IMR-90 (cell line): ENCODE measurements at regions not wholly inside any gene's neighbourhood (a gene's known extent, or its start where the extent isn't known, plus 50 kb on each side); places are given as distances from the start of the nearest gene placed in this dataset.

Experiments used
- ATAC-seq: fragments of 200-7000 bp; cut with Tn5 transposase; 2 replicates; pipeline ENCODE4 v1.9.1; 2020; ENCODE audit warnings: low read depth, mild to moderate bottlenecking, moderate library complexity
- BruUV-seq: library from RNA; stranded (reverse); fragments of 400-500 nt; replicated peaks from 2 replicates; lab custom pipeline; 2021; lab: Mats Ljungman, UMichigan
- CTCF ChIA-PET: fragments of 300-600 bp; formaldehyde crosslinking; extraction: SDS; loops from one replicate; lab custom pipeline; 2021; ENCODE audit warnings: antibody characterized with exemption; lab: Yijun Ruan, JAX
- POLR2A ChIA-PET: fragments of 300-600 bp; sonication (Branson Sonifier 250); formaldehyde crosslinking; loops from one replicate; lab custom pipeline; 2022; ENCODE audit warnings: antibody characterized with exemption; ENCODE audit not compliant: unreplicated experiment; lab: Charles Lee
- DNase-seq: peaks from one replicate; pipeline ENCODE4 v3.0.0; 2013
- H2AFZ ChIP-seq: replicated peaks from 2 replicates; pipeline ENCODE3; 2013; ENCODE audit warnings: low read length, mild to moderate bottlenecking; ENCODE audit not compliant: poor library complexity
- H2AK5ac ChIP-seq: 2 replicates; pipeline ENCODE4 v1.6.1; 2013; ENCODE audit warnings: low read depth, low read length, inconsistent platforms
- H2AK9ac ChIP-seq: replicated peaks from 2 replicates; pipeline ENCODE3; 2013; ENCODE audit warnings: mild to moderate bottlenecking, low read depth, low read length, moderate library complexity; ENCODE audit not compliant: poor library complexity
- H2BK120ac ChIP-seq: 2 replicates; pipeline ENCODE4 v1.6.1; 2013; ENCODE audit warnings: low read depth, low read length, inconsistent platforms
- H2BK15ac ChIP-seq: 3 replicates; pipeline ENCODE4 v1.6.1; 2013; ENCODE audit warnings: low read depth, low read length, inconsistent platforms
- H2BK20ac ChIP-seq: 2 replicates; pipeline ENCODE4 v1.6.1; 2013; ENCODE audit warnings: low read depth, mild to moderate bottlenecking, inconsistent platforms, low read length, moderate library complexity
- H2BK5ac ChIP-seq: 2 replicates; pipeline ENCODE4 v1.6.1; 2013; ENCODE audit warnings: mild to moderate bottlenecking, low read depth, low read length, inconsistent platforms; ENCODE audit not compliant: poor library complexity, severe bottlenecking
- H3K14ac ChIP-seq: replicated peaks from 2 replicates; pipeline ENCODE4 v1.6.1; 2013; ENCODE audit warnings: low read depth, low read length, inconsistent platforms
- H3K18ac ChIP-seq: 2 replicates; pipeline ENCODE4 v1.6.1; 2013; ENCODE audit warnings: low read depth, low read length, control low read depth
- H3K23ac ChIP-seq: 2 replicates; pipeline ENCODE4 v1.6.1; 2013; ENCODE audit warnings: low read depth, low read length, inconsistent platforms
- H3K27ac ChIP-seq: 2 replicates; pipeline ENCODE4 v1.5.1; 2013; ENCODE audit warnings: mild to moderate bottlenecking, control low read depth, low read length; ENCODE audit not compliant: insufficient read depth
- H3K27me3 ChIP-seq: 2 replicates; pipeline ENCODE4 v1.6.1; 2013; ENCODE audit warnings: low read length; ENCODE audit not compliant: control insufficient read depth, insufficient read depth
- H3K36me3 ChIP-seq: 2 replicates; pipeline ENCODE4 v1.6.1; 2013; ENCODE audit warnings: low read length, mixed read lengths; ENCODE audit not compliant: control insufficient read depth, insufficient read depth
- H3K4ac ChIP-seq: 2 replicates; pipeline ENCODE4 v1.6.1; 2013; ENCODE audit warnings: low read depth, low read length, inconsistent platforms
- H3K4me1 ChIP-seq: 2 replicates; pipeline ENCODE4 v1.6.1; 2013; ENCODE audit warnings: low read length, mixed read lengths; ENCODE audit not compliant: control insufficient read depth, insufficient read depth
- H3K4me2 ChIP-seq: 2 replicates; pipeline ENCODE4 v1.6.1; 2013; ENCODE audit warnings: low read depth, mild to moderate bottlenecking, control low read depth, low read length, moderate library complexity
- H3K4me3 ChIP-seq: 2 replicates; pipeline ENCODE4 v1.5.1; 2013; ENCODE audit warnings: low read depth, mild to moderate bottlenecking, control low read depth, low read length, moderate library complexity; ENCODE audit not compliant: insufficient read depth
- H3K56ac ChIP-seq: 2 replicates; pipeline ENCODE4 v1.6.1; 2013; ENCODE audit warnings: low read length, inconsistent platforms; ENCODE audit not compliant: insufficient read depth; ENCODE audit errors: extremely low read depth
- H3K79me1 ChIP-seq, 2 experiments: 2 replicates each; pipeline ENCODE4 v1.6.1; 2013; ENCODE audit warnings: low read length in 2 of 2, inconsistent platforms in 1 of 2, low read depth in 1 of 2
- H3K9ac ChIP-seq: 2 replicates; pipeline ENCODE4 v1.6.1; 2013; ENCODE audit warnings: low read depth, low read length, control low read depth
- H3K9me1 ChIP-seq: 2 replicates; pipeline ENCODE4 v1.6.1; 2013; ENCODE audit warnings: low read length, inconsistent platforms; ENCODE audit not compliant: insufficient read depth
- H3K9me3 ChIP-seq: 2 replicates; pipeline ENCODE4 v1.6.1; 2013; ENCODE audit warnings: low read length; ENCODE audit not compliant: control insufficient read depth, insufficient read depth
- H4K20me1 ChIP-seq: 2 replicates; pipeline ENCODE4 v1.6.1; 2013; ENCODE audit warnings: low read length, inconsistent platforms; ENCODE audit not compliant: insufficient read depth
- H4K5ac ChIP-seq: 2 replicates; pipeline ENCODE4 v1.6.1; 2013; ENCODE audit warnings: mild to moderate bottlenecking, low read depth, low read length, control low read depth
- H4K8ac ChIP-seq, 2 experiments: 2 replicates each; pipeline ENCODE4 v1.6.1; 2013; ENCODE audit warnings: low read depth in 2 of 2, low read length in 2 of 2, control low read depth in 1 of 2, inconsistent platforms in 1 of 2
- H4K91ac ChIP-seq: 2 replicates; pipeline ENCODE4 v1.6.1; 2013; ENCODE audit warnings: low read depth, low read length, inconsistent platforms; ENCODE audit not compliant: insufficient read depth
- BHLHE40 ChIP-seq: fragments of 150-350 bp; IDR thresholded peaks from 2 replicates; pipeline ENCODE4 v1.6.1; 2016; ENCODE audit warnings: mild to moderate bottlenecking, low read depth, low read length
- CHD1 ChIP-seq: IDR thresholded peaks from 2 replicates; pipeline ENCODE4 v1.6.1; 2012; ENCODE audit warnings: low read depth, low read length, improper control_type of control experiment
- ELK1 ChIP-seq: fragments of 150-350 bp; IDR thresholded peaks from 2 replicates; pipeline ENCODE4 v1.6.1; 2016; ENCODE audit warnings: low read depth, mild to moderate bottlenecking, low read length, moderate library complexity, borderline replicate concordance
- FOS ChIP-seq: fragments of 150-350 bp; IDR thresholded peaks from 2 replicates; pipeline ENCODE4 v1.6.1; 2016; ENCODE audit warnings: low read depth, low read length
- MAFK ChIP-seq: IDR thresholded peaks from 2 replicates; pipeline ENCODE4 v1.6.1; 2012; ENCODE audit warnings: low read depth, low read length, improper control_type of control experiment
- MAZ ChIP-seq: IDR thresholded peaks from 2 replicates; pipeline ENCODE4 v1.6.1; 2012; ENCODE audit warnings: low read depth, mild to moderate bottlenecking, low read length, improper control_type of control experiment, moderate library complexity, borderline replicate concordance
- MXI1 ChIP-seq: IDR thresholded peaks from 2 replicates; pipeline ENCODE4 v1.6.1; 2012; ENCODE audit warnings: low read depth, mild to moderate bottlenecking, low read length, moderate library complexity, borderline replicate concordance
- NFE2L2 ChIP-seq: fragments of 150-350 bp; IDR thresholded peaks from 2 replicates; pipeline ENCODE4 v1.6.1; 2016; ENCODE audit warnings: low read depth, mild to moderate bottlenecking, low read length
- POLR2A ChIP-seq: IDR thresholded peaks from 2 replicates; pipeline ENCODE4 v1.6.1; 2012; ENCODE audit warnings: mild to moderate bottlenecking, low read depth, low read length
- RAD21 ChIP-seq: IDR thresholded peaks from 2 replicates; pipeline ENCODE4 v1.6.1; 2012; ENCODE audit warnings: low read length, improper control_type of control experiment
- RFX5 ChIP-seq: IDR thresholded peaks from 2 replicates; pipeline ENCODE4 v1.8.0; 2012; ENCODE audit warnings: low read depth, mild to moderate bottlenecking, low read length, moderate library complexity
- SMC3 ChIP-seq: fragments of 150-350 bp; IDR thresholded peaks from 2 replicates; pipeline ENCODE4 v1.6.1; 2016; ENCODE audit warnings: low read depth, mild to moderate bottlenecking, antibody characterized with exemption, low read length, moderate library complexity
- WGBS, 2 experiments: methylation state at CpG; one replicate each; pipeline versions ENCODE4 v1.1.5 to v1.1.7; 2013; ENCODE audit warnings: missing lambda C conversion rate in 2 of 2; ENCODE audit not compliant: insufficient read length in 1 of 2; ENCODE audit errors: extremely low coverage in 2 of 2; 5-methylcytosine and 5-hydroxymethylcytosine counted together
- dilution Hi-C: fragments of 300-500 bp; cut with HindIII; formaldehyde crosslinking; loops from one replicate; pipeline ENCODE4 v1.14.3; 2018; ENCODE audit warnings: low sequenced_read_pairs; ENCODE audit not compliant: unreplicated experiment
- in situ Hi-C: fragments of 300-500 bp; cut with MboI; formaldehyde crosslinking; loops from 3 replicates; pipeline ENCODE4 v1.14.3; 2019; ENCODE audit warnings: low sequenced_read_pairs, inconsistent platforms, mixed read lengths
- intact Hi-C: fragments of 100-400 bp; cut with micrococcal nuclease; formaldehyde crosslinking; loops from 2 replicates; pipeline ENCODE4 v1.10.0; 2022
- TF ChIP-seq, protein P1 (sequence below): conservative IDR thresholded peaks from 2 replicates; pipeline ENCODE4 v1.5.1; 2012; ENCODE audit warnings: mild to moderate bottlenecking, low read depth, low read length, improper control_type of control experiment

GRCh38 chr12:28693565-28694219 is 455.4 kb upstream of the FAR2 start:
- Histone ChIP-seq H3K27ac (no peak overlapping the region), H3K4ac (no peak overlapping the region), H4K20me1 (no peaks in the 10 kb centered on the region), H2BK20ac (no peak overlapping the region), H2AK9ac (no peak overlapping the region), H2BK120ac (no peak overlapping the region), H3K56ac (no peak overlapping the region), H4K91ac (no peak overlapping the region), H3K4me1 (no peaks in the 10 kb centered on the region), H3K9me3 (no peaks in the 10 kb centered on the region), H3K4me3 (no peak overlapping the region), H3K79me1 (no peaks in the 10 kb centered on the region), H4K8ac (no peak overlapping the region), H2BK15ac (no peak overlapping the region), H3K14ac (no peak overlapping the region), H2AK5ac (no peak overlapping the region), H3K18ac (no peak overlapping the region), H4K5ac (no peak overlapping the region), H3K4me2 (no peak overlapping the region), H3K36me3 (no peaks in the 10 kb centered on the region), H3K23ac (no peak overlapping the region), H2AFZ (no peak overlapping the region), H3K9ac (no peak overlapping the region), H3K27me3 (no peaks in the 10 kb centered on the region), H2BK5ac (no peak overlapping the region), H3K9me1 (no peaks in the 10 kb centered on the region)
- DNase-seq, result no peak
- in situ Hi-C loops, result no loop called here
- dilution Hi-C loops, result no loop called here
- ChIA-PET POLR2A (no interaction called here), CTCF (interaction anchor here (0.8 kb wide), 1 partner anchor 163 kb away, joined by 3 read pairs; no protein-coding TSS in a partner anchor)
- no TSS peak for BruUV-seq
- intact Hi-C loops, result no loop called here
- TF ChIP-seq, protein P1, sequence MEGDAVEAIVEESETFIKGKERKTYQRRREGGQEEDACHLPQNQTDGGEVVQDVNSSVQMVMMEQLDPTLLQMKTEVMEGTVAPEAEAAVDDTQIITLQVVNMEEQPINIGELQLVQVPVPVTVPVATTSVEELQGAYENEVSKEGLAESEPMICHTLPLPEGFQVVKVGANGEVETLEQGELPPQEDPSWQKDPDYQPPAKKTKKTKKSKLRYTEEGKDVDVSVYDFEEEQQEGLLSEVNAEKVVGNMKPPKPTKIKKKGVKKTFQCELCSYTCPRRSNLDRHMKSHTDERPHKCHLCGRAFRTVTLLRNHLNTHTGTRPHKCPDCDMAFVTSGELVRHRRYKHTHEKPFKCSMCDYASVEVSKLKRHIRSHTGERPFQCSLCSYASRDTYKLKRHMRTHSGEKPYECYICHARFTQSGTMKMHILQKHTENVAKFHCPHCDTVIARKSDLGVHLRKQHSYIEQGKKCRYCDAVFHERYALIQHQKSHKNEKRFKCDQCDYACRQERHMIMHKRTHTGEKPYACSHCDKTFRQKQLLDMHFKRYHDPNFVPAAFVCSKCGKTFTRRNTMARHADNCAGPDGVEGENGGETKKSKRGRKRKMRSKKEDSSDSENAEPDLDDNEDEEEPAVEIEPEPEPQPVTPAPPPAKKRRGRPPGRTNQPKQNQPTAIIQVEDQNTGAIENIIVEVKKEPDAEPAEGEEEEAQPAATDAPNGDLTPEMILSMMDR, result no peak
- TF ChIP-seq CHD1 (no peak), RFX5 (no peak), MAFK (no peak), SMC3 (no peak), BHLHE40 (no peak), ELK1 (no peak), FOS (no peak), MXI1 (no peak), NFE2L2 (no peak), MAZ (no peak), POLR2A (no peak), RAD21 (no peak)
- no peak for ATAC-seq
- no CpG with 5 or more reads among the region's 5 CpGs for WGBS, 2 experiments
